CD14-positive monocyte (primary cell): ENCODE measurements at regions not wholly inside any gene's neighbourhood (a gene's known extent, or its start where the extent isn't known, plus 50 kb on each side); places are given as distances from the start of the nearest gene placed in this dataset.
A peak's percentile ranks its signal among the peaks of the same experiment; 100 is the strongest.

Experiments
- DNase-seq, 3 donors: peaks; one replicate each; pipeline ENCODE4 v3.0.0-alpha.2; 2011 to 2022
- H2AFZ ChIP-seq: 2 replicates; pipeline ENCODE4 v1.6.0; 2012; ENCODE audit warnings: mild to moderate bottlenecking, low read depth, low read length, inconsistent platforms; ENCODE audit not compliant: insufficient read depth, poor library complexity, severe bottlenecking
- H3K27ac ChIP-seq, 2 donors: 1 replicate in 1 of 2; 2 replicates in 1 of 2; pipeline ENCODE4 v1.5.1; 2012 to 2013; ENCODE audit warnings: low read length in 2 of 2, control low read depth in 1 of 2, inconsistent platforms in 1 of 2, low read depth in 1 of 2, mild to moderate bottlenecking in 1 of 2
- H3K27me3 ChIP-seq, 2 donors: one replicate each; pipeline versions ENCODE4 v1.6.0 to v1.6.1; 2011 to 2013; ENCODE audit warnings: low read length in 2 of 2; ENCODE audit not compliant: control insufficient read depth in 2 of 2, insufficient read depth in 2 of 2
- H3K36me3 ChIP-seq, 2 donors: replicated peaks in 1 of 2; 1 replicate in 1 of 2; 2 replicates in 1 of 2; pipeline versions ENCODE4 v1.5.1 to v1.6.1; 2012 to 2013; ENCODE audit warnings: low read length in 2 of 2, control low read depth in 1 of 2, inconsistent platforms in 1 of 2, mild to moderate bottlenecking in 1 of 2; ENCODE audit not compliant: insufficient read depth in 2 of 2, control insufficient read depth in 1 of 2
- H3K4me1 ChIP-seq, 2 donors: 1 replicate in 1 of 2; 2 replicates in 1 of 2; pipeline versions ENCODE4 v1.5.1 to v1.6.1; 2012 to 2013; ENCODE audit warnings: low read length in 2 of 2, control low read depth in 1 of 2, inconsistent platforms in 1 of 2, mild to moderate bottlenecking in 1 of 2, moderate library complexity in 1 of 2; ENCODE audit not compliant: insufficient read depth in 2 of 2, control insufficient read depth in 1 of 2
- H3K4me2 ChIP-seq: replicated peaks from 2 replicates; pipeline ENCODE3; 2012; ENCODE audit warnings: low read length, moderate library complexity, mild to moderate bottlenecking; ENCODE audit not compliant: poor library complexity, severe bottlenecking; ENCODE audit errors: extremely low read depth
- H3K4me3 ChIP-seq, 3 experiments: fragments of 200-600 bp in 1 of 3; sonication (generic) in 1 of 3; replicated peaks in 1 of 3; 1 replicate in 2 of 3; 2 replicates in 1 of 3; pipeline ENCODE4 v1.5.1; 2011 to 2013; ENCODE audit warnings: low read length in 3 of 3, mild to moderate bottlenecking in 3 of 3, control low read depth in 2 of 3, low read depth in 2 of 3, inconsistent platforms in 1 of 3, moderate library complexity in 1 of 3
- H3K79me2 ChIP-seq: 2 replicates; pipeline ENCODE4 v1.6.0; 2012; ENCODE audit warnings: mild to moderate bottlenecking, control low read depth, inconsistent platforms, low read length, moderate library complexity; ENCODE audit not compliant: insufficient read depth
- H3K9ac ChIP-seq: 2 replicates; pipeline ENCODE4 v1.6.0; 2017; ENCODE audit warnings: low read length, mild to moderate bottlenecking; ENCODE audit not compliant: insufficient read depth, poor library complexity, severe bottlenecking
- H3K9me3 ChIP-seq, 2 donors: replicated peaks in 1 of 2; 1 replicate in 1 of 2; 2 replicates in 1 of 2; pipeline versions ENCODE4 v1.5.1 to v1.6.1; 2012 to 2013; ENCODE audit warnings: low read length in 2 of 2, control low read depth in 1 of 2; ENCODE audit not compliant: control insufficient read depth in 1 of 2, insufficient read depth in 1 of 2
- H4K20me1 ChIP-seq: 2 replicates; pipeline ENCODE4 v1.6.0; 2012; ENCODE audit warnings: mild to moderate bottlenecking, low read length, control low read depth, moderate library complexity; ENCODE audit not compliant: insufficient read depth
- H3K27ac Mint-ChIP-seq, 7 donors: one replicate each; pipeline ENCODE4 v1.8.0; 2020; ENCODE audit warnings: mild to moderate bottlenecking in 7 of 7, mixed read lengths in 7 of 7, moderate library complexity in 6 of 7, inconsistent platforms in 2 of 7
- H3K27me3 Mint-ChIP-seq, 3 donors: one replicate each; pipeline ENCODE4 v1.8.0; 2021 to 2022; ENCODE audit warnings: low read depth in 3 of 3, mild to moderate bottlenecking in 3 of 3, mixed read lengths in 3 of 3, moderate library complexity in 3 of 3, inconsistent platforms in 1 of 3
- H3K36me3 Mint-ChIP-seq, 2 donors: one replicate each; pipeline ENCODE4 v1.8.0; 2020; ENCODE audit warnings: mixed read lengths in 2 of 2, inconsistent platforms in 1 of 2, mild to moderate bottlenecking in 1 of 2
- H3K4me1 Mint-ChIP-seq: one replicate; pipeline ENCODE4 v1.8.0; 2020; ENCODE audit warnings: mild to moderate bottlenecking, mixed read lengths
- H3K4me3 Mint-ChIP-seq, 2 donors: one replicate each; pipeline ENCODE4 v1.8.0; 2020; ENCODE audit warnings: mild to moderate bottlenecking in 2 of 2, mixed read lengths in 2 of 2, moderate library complexity in 1 of 2
- H3K9me3 Mint-ChIP-seq, 7 donors: one replicate each; pipeline ENCODE4 v1.8.0; 2020 to 2022; ENCODE audit warnings: mixed read lengths in 7 of 7, mild to moderate bottlenecking in 6 of 7, moderate library complexity in 6 of 7, inconsistent platforms in 2 of 7
- CTCF ChIP-seq: fragments of 200-600 bp; IDR thresholded peaks from one replicate; pipeline ENCODE4 v1.8.0; 2022; ENCODE audit warnings: antibody characterized with exemption, mild to moderate bottlenecking
- WGBS: methylation state at CpG from one replicate; pipeline ENCODE4 v1.1.5; 2013; ENCODE audit warnings: missing lambda C conversion rate; ENCODE audit not compliant: insufficient coverage; 5-methylcytosine and 5-hydroxymethylcytosine counted together
- intact Hi-C, 2 donors: fragments of 100-400 bp; cut with micrococcal nuclease; formaldehyde crosslinking; loops; one replicate each; pipeline versions ENCODE4 v1.15.0 to v1.15.1; 2023

GRCh38 chr16:55120408-55120807, 189.7 kb downstream of the IRX5 start:
- H3K4me2 ChIP-seq, result no peak overlapping the region
- H3K9ac ChIP-seq, result no peak overlapping the region
- Mint-ChIP-seq H3K36me3 (no peaks in the 10 kb centered on the region), H3K9me3 (peaks cover 0 to 3% (median 2%) of the 10 kb centered on the region in 7 donors), H3K4me1 (no peaks in the 10 kb centered on the region), H3K27ac (peak overlapping the region in 1 of 7 donors; percentile 0), H3K4me3 (no peak overlapping the region), H3K27me3 (peaks cover 2 to 8% (median 5%) of the 10 kb centered on the region in 3 donors)
- no peaks in the 10 kb centered on the region for H3K36me3 ChIP-seq
- H3K27me3 ChIP-seq, result no peaks in the 10 kb centered on the region
- no peak overlapping the region for H2AFZ ChIP-seq
- H3K9me3 ChIP-seq, result no peaks in the 10 kb centered on the region
- no peaks in the 10 kb centered on the region for H3K4me1 ChIP-seq
- intact Hi-C loops, result no loop called here
- no peak for DNase-seq
- no peak overlapping the region for H3K27ac ChIP-seq
- no peaks in the 10 kb centered on the region for H4K20me1 ChIP-seq
- WGBS, result 25% methylated on average over 2 of the region's 2 CpGs
- no peak for TF ChIP-seq CTCF
- no peaks in the 10 kb centered on the region for H3K79me2 ChIP-seq
- no peak overlapping the region for H3K4me3 ChIP-seq

- no peak for DNase-seq
- intact Hi-C loops, result no loop called here
- H2AFZ ChIP-seq, result no peak overlapping the region
- no peaks in the 10 kb centered on the region for H3K36me3 ChIP-seq
- no peak overlapping the region for H3K4me2 ChIP-seq
- Mint-ChIP-seq H3K27ac (no peak overlapping the region), H3K27me3 (peaks cover 2 to 8% (median 5%) of the 10 kb centered on the region in 3 donors), H3K4me3 (no peak overlapping the region), H3K4me1 (no peaks in the 10 kb centered on the region), H3K36me3 (no peaks in the 10 kb centered on the region), H3K9me3 (peaks cover 0 to 3% (median 2%) of the 10 kb centered on the region in 7 donors)
- no peak overlapping the region for H3K9ac ChIP-seq
- no peaks in the 10 kb centered on the region for H3K4me1 ChIP-seq
- H3K9me3 ChIP-seq, result no peaks in the 10 kb centered on the region
- no peak overlapping the region for H3K4me3 ChIP-seq
- H3K79me2 ChIP-seq, result no peaks in the 10 kb centered on the region
- no peaks in the 10 kb centered on the region for H4K20me1 ChIP-seq
- WGBS, result 83% methylated on average over 2 of the region's 4 CpGs
- no peaks in the 10 kb centered on the region for H3K27me3 ChIP-seq
- no peak for TF ChIP-seq CTCF
- H3K27ac ChIP-seq, result no peak overlapping the region
Observed at GRCh38 chr16:55120826-55121225, 190.2 kb downstream of the IRX5 start.
